Effector memory CD8-positive, alpha-beta T cell (primary cell): ENCODE measurements at regions not wholly inside any gene's neighbourhood (a gene's known extent, or its start where the extent isn't known, plus 50 kb on each side); places are given as distances from the start of the nearest gene placed in this dataset.

Source experiments
- ATAC-seq: fragments of 150-1000 bp; cut with Tn5 transposase; replicated peaks from 2 replicates; pipeline ENCODE4 v1.10.0; 2021; ENCODE audit warnings: mild to moderate bottlenecking, moderate library complexity
- DNase-seq, 3 experiments: peaks; one replicate each; pipeline ENCODE4 v3.0.0; 2021
- H3K27ac Mint-ChIP-seq, 2 donors: one replicate each; pipeline ENCODE4 v1.8.0; 2022; ENCODE audit warnings: mild to moderate bottlenecking in 2 of 2, mixed read lengths in 2 of 2, moderate library complexity in 2 of 2
- H3K27me3 Mint-ChIP-seq, 2 donors: one replicate each; pipeline ENCODE4 v1.8.0; 2022; ENCODE audit warnings: mixed read lengths in 2 of 2
- H3K36me3 Mint-ChIP-seq: one replicate; pipeline ENCODE4 v1.8.0; 2022; ENCODE audit warnings: mild to moderate bottlenecking, moderate library complexity, mixed read lengths; ENCODE audit not compliant: insufficient read depth
- H3K4me1 Mint-ChIP-seq, 2 donors: one replicate each; pipeline ENCODE4 v1.8.0; 2022; ENCODE audit warnings: low read depth in 2 of 2, mixed read lengths in 2 of 2
- H3K4me3 Mint-ChIP-seq, 2 donors: one replicate each; pipeline ENCODE4 v1.8.0; 2022; ENCODE audit warnings: mild to moderate bottlenecking in 2 of 2, mixed read lengths in 2 of 2, moderate library complexity in 2 of 2
- H3K9me3 Mint-ChIP-seq, 2 donors: one replicate each; pipeline ENCODE4 v1.8.0; 2022; ENCODE audit warnings: mixed read lengths in 2 of 2

GRCh38 chr1:82466891-82467290 is 666.2 kb downstream of the ADGRL2 start:
- no peak overlapping the region for H3K4me3 Mint-ChIP-seq
- H3K27me3 Mint-ChIP-seq, result no peaks in the 10 kb centered on the region
- no peaks in the 10 kb centered on the region for H3K36me3 Mint-ChIP-seq
- ATAC-seq (no peak), DNase-seq (no peak)
- H3K27ac Mint-ChIP-seq, result no peak overlapping the region
- H3K4me1 Mint-ChIP-seq, result no peaks in the 10 kb centered on the region
- H3K9me3 Mint-ChIP-seq, result peaks cover 0 to 2% of the 10 kb centered on the region in 2 donors

GRCh38 chr1:82466416-82466815 is 665.7 kb downstream of the ADGRL2 start:
- Mint-ChIP-seq H3K9me3 (peaks cover 0 to 3% of the 10 kb centered on the region in 2 donors), H3K27me3 (no peaks in the 10 kb centered on the region), H3K36me3 (no peaks in the 10 kb centered on the region), H3K27ac (no peak overlapping the region), H3K4me3 (no peak overlapping the region), H3K4me1 (no peaks in the 10 kb centered on the region)
- no peak for DNase-seq
- ATAC-seq, result no peak

- Mint-ChIP-seq H3K27me3 (no peaks in the 10 kb centered on the region), H3K4me1 (no peaks in the 10 kb centered on the region)
These were observed 664.3 kb downstream of the ADGRL2 start for GRCh38 chr1:82465024-82465423.

GRCh38 chr1:82464362-82465001 is 663.7 kb downstream of the ADGRL2 start:
- ATAC-seq (no peak), DNase-seq (no peak)
- Mint-ChIP-seq H3K4me3 (no peak overlapping the region), H3K9me3 (peaks cover 0 to 5% of the 10 kb centered on the region in 2 donors), H3K27me3 (no peaks in the 10 kb centered on the region), H3K4me1 (no peaks in the 10 kb centered on the region), H3K27ac (no peak overlapping the region), H3K36me3 (no peaks in the 10 kb centered on the region)

More at GRCh38 chr1:82465024-82465423, 664.3 kb downstream of the ADGRL2 start:
- DNase-seq, result no peak
- Mint-ChIP-seq H3K27ac (no peak overlapping the region), H3K9me3 (peaks cover 0 to 5% of the 10 kb centered on the region in 2 donors), H3K36me3 (no peaks in the 10 kb centered on the region), H3K4me3 (no peak overlapping the region)
- ATAC-seq, result no peak

GRCh38 chr1:82463951-82464350 is 663.2 kb downstream of the ADGRL2 start:
- ATAC-seq, result no peak
- no peaks in the 10 kb centered on the region for H3K36me3 Mint-ChIP-seq
- H3K4me1 Mint-ChIP-seq, result no peaks in the 10 kb centered on the region
- H3K27me3 Mint-ChIP-seq, result no peaks in the 10 kb centered on the region
- DNase-seq, result no peak
- H3K9me3 Mint-ChIP-seq, result peaks cover 0 to 5% of the 10 kb centered on the region in 2 donors
- no peak overlapping the region for H3K27ac Mint-ChIP-seq
- no peak overlapping the region for H3K4me3 Mint-ChIP-seq

GRCh38 chr1:82462366-82462765 is 661.6 kb downstream of the ADGRL2 start:
- DNase-seq, result no peak
- Mint-ChIP-seq H3K27me3 (no peaks in the 10 kb centered on the region), H3K4me1 (no peaks in the 10 kb centered on the region), H3K9me3 (peaks cover 0 to 3% of the 10 kb centered on the region in 2 donors), H3K36me3 (no peaks in the 10 kb centered on the region), H3K27ac (no peak overlapping the region), H3K4me3 (no peak overlapping the region)
- no peak for ATAC-seq

- no peaks in the 10 kb centered on the region for H3K4me1 Mint-ChIP-seq
- no peak for DNase-seq
- ATAC-seq, result no peak
- H3K36me3 Mint-ChIP-seq, result peaks cover 2% of the 10 kb centered on the region
- H3K27ac Mint-ChIP-seq, result no peak overlapping the region
- no peaks in the 10 kb centered on the region for H3K27me3 Mint-ChIP-seq
- H3K4me3 Mint-ChIP-seq, result no peak overlapping the region
- peaks cover 12 to 32% of the 10 kb centered on the region in 2 donors for H3K9me3 Mint-ChIP-seq
These were observed 654.6 kb downstream of the ADGRL2 start for GRCh38 chr1:82455342-82455741.

GRCh38 chr1:82454431-82454830 is 653.7 kb downstream of the ADGRL2 start:
- peaks cover 2% of the 10 kb centered on the region for H3K36me3 Mint-ChIP-seq
- peaks cover 16 to 32% of the 10 kb centered on the region in 2 donors for H3K9me3 Mint-ChIP-seq
- no peak overlapping the region for H3K4me3 Mint-ChIP-seq
- ATAC-seq, result no peak
- no peaks in the 10 kb centered on the region for H3K27me3 Mint-ChIP-seq
- no peak overlapping the region for H3K27ac Mint-ChIP-seq
- no peaks in the 10 kb centered on the region for H3K4me1 Mint-ChIP-seq
- DNase-seq, result no peak

- H3K27me3 Mint-ChIP-seq, result no peaks in the 10 kb centered on the region
- H3K9me3 Mint-ChIP-seq, result peaks cover 16 to 32% of the 10 kb centered on the region in 2 donors
- H3K27ac Mint-ChIP-seq, result no peak overlapping the region
- no peak for DNase-seq
- H3K4me3 Mint-ChIP-seq, result no peak overlapping the region
- ATAC-seq, result no peak
- peaks cover 2% of the 10 kb centered on the region for H3K36me3 Mint-ChIP-seq
- no peaks in the 10 kb centered on the region for H3K4me1 Mint-ChIP-seq
These were observed 652.9 kb downstream of the ADGRL2 start for GRCh38 chr1:82453511-82454185.

GRCh38 chr1:82452096-82452495 is 651.4 kb downstream of the ADGRL2 start:
- peaks cover 2% of the 10 kb centered on the region for H3K36me3 Mint-ChIP-seq
- H3K9me3 Mint-ChIP-seq, result peaks cover 16 to 42% of the 10 kb centered on the region in 2 donors
- DNase-seq (no peak), ATAC-seq (no peak)
- H3K4me3 Mint-ChIP-seq, result no peak overlapping the region
- H3K27ac Mint-ChIP-seq, result no peak overlapping the region
- no peaks in the 10 kb centered on the region for H3K27me3 Mint-ChIP-seq
- no peaks in the 10 kb centered on the region for H3K4me1 Mint-ChIP-seq

- H3K4me1 Mint-ChIP-seq, result no peaks in the 10 kb centered on the region
- no peaks in the 10 kb centered on the region for H3K27me3 Mint-ChIP-seq
- DNase-seq (no peak), ATAC-seq (no peak)
- H3K4me3 Mint-ChIP-seq, result no peak overlapping the region
- H3K27ac Mint-ChIP-seq, result no peak overlapping the region
- H3K9me3 Mint-ChIP-seq, result peaks cover 18 to 46% of the 10 kb centered on the region in 2 donors
- H3K36me3 Mint-ChIP-seq, result peaks cover 2% of the 10 kb centered on the region
These were observed 650.5 kb downstream of the ADGRL2 start for GRCh38 chr1:82451191-82451590.

- H3K27me3 Mint-ChIP-seq, result no peaks in the 10 kb centered on the region
- no peak overlapping the region for H3K27ac Mint-ChIP-seq
- peaks cover 15 to 37% of the 10 kb centered on the region in 2 donors for H3K9me3 Mint-ChIP-seq
- no peak for ATAC-seq
- no peak for DNase-seq
- H3K4me1 Mint-ChIP-seq, result no peaks in the 10 kb centered on the region
- H3K4me3 Mint-ChIP-seq, result no peak overlapping the region
- H3K36me3 Mint-ChIP-seq, result peaks cover 2% of the 10 kb centered on the region
These were observed 648.8 kb downstream of the ADGRL2 start for GRCh38 chr1:82449506-82450057.

GRCh38 chr1:82446955-82447354 is 646.2 kb downstream of the ADGRL2 start:
- peaks cover 10 to 29% of the 10 kb centered on the region in 2 donors for H3K9me3 Mint-ChIP-seq
- no peak overlapping the region for H3K4me3 Mint-ChIP-seq
- H3K4me1 Mint-ChIP-seq, result no peaks in the 10 kb centered on the region
- no peak for ATAC-seq
- DNase-seq, result no peak
- H3K27me3 Mint-ChIP-seq, result no peaks in the 10 kb centered on the region
- no peaks in the 10 kb centered on the region for H3K36me3 Mint-ChIP-seq
- no peak overlapping the region for H3K27ac Mint-ChIP-seq

- Mint-ChIP-seq H3K27me3 (no peaks in the 10 kb centered on the region), H3K36me3 (no peaks in the 10 kb centered on the region), H3K9me3 (peaks cover 9 to 25% of the 10 kb centered on the region in 2 donors), H3K4me3 (no peak overlapping the region), H3K4me1 (no peaks in the 10 kb centered on the region), H3K27ac (no peak overlapping the region)
- ATAC-seq (no peak), DNase-seq (no peak)
These were observed 645.5 kb downstream of the ADGRL2 start for GRCh38 chr1:82446236-82446635.
